WI38 (cell line): ENCODE measurements at regions not wholly inside any gene's neighbourhood (a gene's known extent, or its start where the extent isn't known, plus 50 kb on each side); places are given as distances from the start of the nearest gene placed in this dataset.

Experiments
- H3K4me3 ChIP-seq: 2 replicates; pipeline ENCODE4 v1.5.1; 2011; ENCODE audit warnings: low read depth, mild to moderate bottlenecking, control low read depth, low read length
- CTCF ChIP-seq: IDR thresholded peaks from 2 replicates; pipeline ENCODE4 v1.5.1; 2012; ENCODE audit warnings: low read depth, mild to moderate bottlenecking, control low read depth, low read length

- no peak overlapping the region for H3K4me3 ChIP-seq
- no peak for TF ChIP-seq CTCF
Measured at GRCh38 chr3:135908225-135908624, 57.3 kb upstream of the PPP2R3A start.

- no peak for TF ChIP-seq CTCF
- no peak overlapping the region for H3K4me3 ChIP-seq
Measured at GRCh38 chr3:135908737-135909136, 56.8 kb upstream of the PPP2R3A start.

- no peak overlapping the region for H3K4me3 ChIP-seq
- no peak for TF ChIP-seq CTCF
Measured at GRCh38 chr3:135911110-135911509, 54.4 kb upstream of the PPP2R3A start.

- H3K4me3 ChIP-seq = no peak overlapping the region
- TF ChIP-seq CTCF = no peak
Measured at GRCh38 chr3:135915206-135915605, 50.3 kb upstream of the PPP2R3A start.
